Ishikawa (cell line): ENCODE measurements at regions not wholly inside any gene's neighbourhood (a gene's known extent, or its start where the extent isn't known, plus 50 kb on each side); places are given as distances from the start of the nearest gene placed in this dataset.

ENCODE experiments used
- EP300 ChIP-seq: IDR thresholded peaks from 2 replicates; pipeline ENCODE4 v1.6.1; 2012; ENCODE audit warnings: borderline replicate concordance
- TF ChIP-seq, protein P1 (sequence below): IDR thresholded peaks from 2 replicates; pipeline ENCODE4 v1.6.1; 2012

DNA sequence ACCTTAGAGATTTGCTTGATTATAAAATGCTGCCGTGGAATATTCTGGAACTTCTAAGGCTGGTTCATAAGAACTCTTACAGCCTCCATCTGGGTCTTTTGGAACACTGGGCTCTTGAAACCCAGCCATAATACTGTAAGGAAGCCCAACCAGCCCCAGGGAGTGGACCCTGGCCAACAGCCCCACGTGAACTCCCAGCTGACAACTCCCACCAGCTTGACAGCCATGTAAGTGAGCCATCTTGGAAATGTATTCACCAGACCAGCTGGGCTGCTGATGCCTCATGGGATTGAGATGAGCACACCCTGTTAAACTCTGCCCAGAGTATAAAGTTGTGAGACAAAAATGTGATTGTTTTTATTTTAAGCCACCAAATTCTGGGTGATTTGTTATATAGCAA, 378.7 kb upstream of the RAG2 start:
- TF ChIP-seq, protein P1, sequence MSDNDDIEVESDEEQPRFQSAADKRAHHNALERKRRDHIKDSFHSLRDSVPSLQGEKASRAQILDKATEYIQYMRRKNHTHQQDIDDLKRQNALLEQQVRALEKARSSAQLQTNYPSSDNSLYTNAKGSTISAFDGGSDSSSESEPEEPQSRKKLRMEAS: no peak
- no peak for TF ChIP-seq EP300
